K562 (cell line): ENCODE measurements at regions not wholly inside any gene's neighbourhood (a gene's known extent, or its start where the extent isn't known, plus 50 kb on each side); places are given as distances from the start of the nearest gene placed in this dataset.

Experiments
- ATAC-seq: fragments of 200-7000 bp; cut with Tn5 transposase; 3 replicates; pipeline ENCODE4 v1.9.1; 2020; ENCODE audit warnings: moderate library complexity
- BruUV-seq: library from RNA; stranded (reverse); fragments of 400-500 nt; replicated peaks from 2 replicates; lab custom pipeline; 2021; lab: Mats Ljungman, UMichigan
- CTCF ChIA-PET: fragments of 300-600 bp; formaldehyde crosslinking; extraction: SDS; loops from one replicate; lab custom pipeline; 2021; ENCODE audit warnings: low intra/inter-chr PET ratio; lab: Yijun Ruan, JAX
- POLR2A ChIA-PET: fragments of 300-600, 350-650 bp; sonication (Branson Sonifier 250); formaldehyde crosslinking; extraction: SDS; loops from one replicate; lab custom pipeline; 2021; ENCODE audit warnings: antibody characterized with exemption, inconsistent platforms; lab: Yijun Ruan, JAX
- DNase-seq, 4 experiments: peaks; one replicate each; pipeline versions ENCODE4 v3.0.0 to v3.0.0-alpha.2; 2011 to 2018; ENCODE audit warnings: low spot score in 3 of 4, mixed read lengths in 3 of 4; ENCODE audit errors: extremely low read depth in 1 of 4
- FAIRE-seq: peaks from 2 replicates; lab custom pipeline; 2011; peaks lifted over from hg19 to GRCh38; lab: Jason Lieb, UNC
- H2AFZ ChIP-seq: 2 replicates; pipeline ENCODE4 v1.6.0; 2011; ENCODE audit warnings: low read depth, low read length, control low read depth, inconsistent platforms
- H3K27ac ChIP-seq: fragments of 200-600 bp; 3 replicates; pipeline ENCODE4 v1.8.0; 2011; ENCODE audit warnings: low read depth, mild to moderate bottlenecking, control low read depth, inconsistent platforms, low read length, moderate library complexity, mixed read lengths; ENCODE audit errors: extremely low read depth
- H3K27me3 ChIP-seq, 2 experiments: fragments of 300-600 bp in 1 of 2; 2 replicates in 1 of 2; 3 replicates in 1 of 2; pipeline versions ENCODE4 v1.6.0 to v1.8.0; 2011; ENCODE audit warnings: inconsistent platforms in 2 of 2, low read length in 2 of 2, mild to moderate bottlenecking in 1 of 2, mixed read lengths in 1 of 2, moderate library complexity in 1 of 2; ENCODE audit not compliant: control insufficient read depth in 2 of 2, insufficient read depth in 2 of 2
- H3K36me3 ChIP-seq: fragments of 300-600 bp; 3 replicates; pipeline ENCODE4 v1.8.0; 2011; ENCODE audit warnings: mild to moderate bottlenecking, low read length, inconsistent platforms; ENCODE audit not compliant: control insufficient read depth, insufficient read depth
- H3K4me1 ChIP-seq, 2 experiments: fragments of 200-600 bp in 1 of 2; replicated peaks in 1 of 2; 2 replicates in 1 of 2; 3 replicates in 1 of 2; pipeline versions ENCODE4 v1.5.1 to v1.8.0; 2011; ENCODE audit warnings: inconsistent platforms in 2 of 2, low read length in 2 of 2, mild to moderate bottlenecking in 1 of 2, mixed read lengths in 1 of 2, moderate library complexity in 1 of 2; ENCODE audit not compliant: control insufficient read depth in 2 of 2, insufficient read depth in 2 of 2
- H3K4me2 ChIP-seq: 2 replicates; pipeline ENCODE4 v1.6.1; 2011; ENCODE audit warnings: low read length, control low read depth, inconsistent platforms, mixed read lengths; ENCODE audit not compliant: insufficient read depth
- H3K4me3 ChIP-seq: fragments of 200-600 bp; sonication (generic), shearing (Covaris generic); 2 replicates; pipeline ENCODE4 v1.5.1; 2016; ENCODE audit warnings: control low read depth, inconsistent platforms
- H3K79me2 ChIP-seq: fragments of 200-600 bp; 3 replicates; pipeline ENCODE4 v1.8.0; 2011; ENCODE audit warnings: low read length, inconsistent platforms; ENCODE audit not compliant: control insufficient read depth, insufficient read depth
- H3K9ac ChIP-seq, 2 experiments: 2 replicates each; pipeline versions ENCODE4 v1.6.0 to v1.6.1; 2011; ENCODE audit warnings: low read depth in 2 of 2, low read length in 2 of 2, control low read depth in 1 of 2, inconsistent platforms in 1 of 2, mild to moderate bottlenecking in 1 of 2, mixed read lengths in 1 of 2; ENCODE audit not compliant: insufficient read depth in 1 of 2
- H3K9me1 ChIP-seq: one replicate; pipeline ENCODE4 v1.6.0; 2011; ENCODE audit warnings: inconsistent platforms, mild to moderate bottlenecking, low read length, moderate library complexity; ENCODE audit not compliant: control insufficient read depth, insufficient read depth
- H3K9me3 ChIP-seq: replicated peaks from 2 replicates; pipeline ENCODE4 v1.5.1; 2011; ENCODE audit warnings: low read depth, low read length, inconsistent platforms; ENCODE audit not compliant: control insufficient read depth, insufficient read depth
- H4K20me1 ChIP-seq: replicated peaks from 2 replicates; pipeline ENCODE4 v1.6.1; 2011; ENCODE audit warnings: low read length, inconsistent platforms, mixed read lengths; ENCODE audit not compliant: control insufficient read depth, insufficient read depth
- BRD9 ChIP-seq: fragments of 450-650 bp; IDR thresholded peaks from 2 replicates; pipeline ENCODE4 v1.6.1; 2018; ENCODE audit warnings: low read depth; ENCODE audit not compliant: partially characterized antibody
- CGGBP1 ChIP-seq: fragments of 250-450 bp; sonication (Bioruptor Pico); IDR thresholded peaks from 2 replicates; pipeline ENCODE4 v1.9.0; 2021; ENCODE audit warnings: mild to moderate bottlenecking
- DLX4 ChIP-seq: fragments of 250-450 bp; sonication (Bioruptor Pico); IDR thresholded peaks from 2 replicates; pipeline ENCODE4 v1.6.1; 2021; ENCODE audit warnings: mild to moderate bottlenecking
- E2F5 ChIP-seq: sonication (generic); formaldehyde crosslinking; IDR thresholded peaks from 2 replicates; pipeline ENCODE4 v1.8.0; 2022; ENCODE audit warnings: mild to moderate bottlenecking, missing genetic modification reagents
- ILK ChIP-seq: fragments of 450-650 bp; IDR thresholded peaks from 2 replicates; pipeline ENCODE4 v1.6.1; 2016; ENCODE audit warnings: missing genetic modification characterization, low read depth, mild to moderate bottlenecking, missing compliant biosample characterization, moderate library complexity, borderline replicate concordance
- KAT2B ChIP-seq: IDR thresholded peaks from one replicate; pipeline ENCODE4 v1.6.1; 2012; ENCODE audit warnings: low read depth, mild to moderate bottlenecking, control low read depth, inconsistent platforms, low read length, moderate library complexity
- NCOA2 ChIP-seq, 2 experiments: fragments of 450-650 bp; IDR thresholded peaks; 2 replicates each; pipeline ENCODE4 v1.6.1; 2018; ENCODE audit warnings: mild to moderate bottlenecking in 2 of 2, moderate library complexity in 1 of 2; ENCODE audit not compliant: partially characterized antibody in 2 of 2
- RBM39 ChIP-seq: fragments of 200-400 bp; formaldehyde crosslinking; optimal IDR thresholded peaks from 2 replicates; pipeline ENCODE3; 2018; ENCODE audit warnings: low read depth, low read length
- ZBTB11 ChIP-seq, 3 experiments: fragments of 200-800 bp in 1 of 3; fragments of 250-450 bp in 1 of 3; fragments of 450-650 bp in 1 of 3; sonication (Bioruptor Pico) in 1 of 3; sonication (Bioruptor generic) in 1 of 3; formaldehyde crosslinking in 1 of 3; IDR thresholded peaks; 2 replicates each; pipeline versions ENCODE4 v1.6.1 to v1.8.0; 2016 to 2022; ENCODE audit warnings: mild to moderate bottlenecking in 2 of 3, missing genetic modification characterization in 2 of 3, missing compliant biosample characterization in 1 of 3, moderate library complexity in 1 of 3
- ZNF124 ChIP-seq: sonication (generic); formaldehyde crosslinking; IDR thresholded peaks from 2 replicates; pipeline ENCODE4 v1.8.1; 2022; ENCODE audit warnings: missing genetic modification reagents
- ZNF23 ChIP-seq: fragments of 250-450 bp; sonication (Bioruptor Pico); IDR thresholded peaks from 2 replicates; pipeline ENCODE4 v1.4.0; 2020; ENCODE audit warnings: mild to moderate bottlenecking
- ZNF507 ChIP-seq: conservative IDR thresholded peaks from 2 replicates; pipeline ENCODE4 v1.6.1; 2017; ENCODE audit warnings: missing genetic modification characterization, missing compliant biosample characterization
- ZNF764 ChIP-seq: fragments of 250-450 bp; sonication (Bioruptor Pico); IDR thresholded peaks from 2 replicates; pipeline ENCODE4 v1.4.0; 2020; ENCODE audit warnings: low read depth, mild to moderate bottlenecking, moderate library complexity
- WGBS: fragments of 100-300 bp; shearing (Covaris generic); methylation state at CpG from one replicate; pipeline ENCODE4 v1.1.6; 2016; ENCODE audit warnings: low coverage, mixed read lengths; ENCODE audit not compliant: insufficient coverage; ENCODE audit errors: missing lambda C conversion rate; 5-methylcytosine and 5-hydroxymethylcytosine counted together
- in situ Hi-C: fragments of 300-500 bp; cut with MboI; formaldehyde crosslinking; loops from 4 replicates; pipeline ENCODE4 v1.15.0; 2018; ENCODE audit warnings: inconsistent platforms, mixed read lengths
- intact Hi-C: fragments of 100-400 bp; cut with micrococcal nuclease; formaldehyde crosslinking; loops from 2 replicates; pipeline ENCODE4 v1.14.2; 2022
- TF ChIP-seq, protein P1 (sequence below): fragments of 450-650 bp; IDR thresholded peaks from 2 replicates; pipeline ENCODE4 v1.6.1; 2018; ENCODE audit not compliant: partially characterized antibody

- Histone ChIP-seq H3K4me1 (no peaks in the 10 kb centered on the region), H3K79me2 (no peaks in the 10 kb centered on the region), H3K9ac (no peak overlapping the region), H3K4me3 (no peak overlapping the region), H3K4me2 (no peak overlapping the region), H3K9me1 (no peaks in the 10 kb centered on the region), H4K20me1 (0 out of 2 replicates have a peak, but pooled peaks cover 2% of the 10 kb centered on the region), H2AFZ (no peak overlapping the region), H3K9me3 (no peaks in the 10 kb centered on the region), H3K27me3 (peaks cover 32 to 71% of the 10 kb centered on the region in 2 experiments; a peak in 4 of 5 replicates), H3K27ac (no peak overlapping the region), H3K36me3 (no peaks in the 10 kb centered on the region)
- in situ Hi-C loops, result no loop called here
- FAIRE-seq (no peak), ATAC-seq (no peak), DNase-seq (no peak)
- intact Hi-C loops, result no loop called here
- no TSS peak for BruUV-seq
- ChIA-PET POLR2A (interaction anchor here (0.6 kb wide), 1 partner anchor 44 kb away, joined by 3 read pairs; no protein-coding TSS in a partner anchor), CTCF (no interaction called here)
- WGBS, result 2% methylated on average over 8 of the region's 8 CpGs
- no peak for TF ChIP-seq BRD9
- TF ChIP-seq ZNF23 (CRISPR knock-in tag), result no peak
- TF ChIP-seq ZNF507, result no peak
- TF ChIP-seq, protein P1, sequence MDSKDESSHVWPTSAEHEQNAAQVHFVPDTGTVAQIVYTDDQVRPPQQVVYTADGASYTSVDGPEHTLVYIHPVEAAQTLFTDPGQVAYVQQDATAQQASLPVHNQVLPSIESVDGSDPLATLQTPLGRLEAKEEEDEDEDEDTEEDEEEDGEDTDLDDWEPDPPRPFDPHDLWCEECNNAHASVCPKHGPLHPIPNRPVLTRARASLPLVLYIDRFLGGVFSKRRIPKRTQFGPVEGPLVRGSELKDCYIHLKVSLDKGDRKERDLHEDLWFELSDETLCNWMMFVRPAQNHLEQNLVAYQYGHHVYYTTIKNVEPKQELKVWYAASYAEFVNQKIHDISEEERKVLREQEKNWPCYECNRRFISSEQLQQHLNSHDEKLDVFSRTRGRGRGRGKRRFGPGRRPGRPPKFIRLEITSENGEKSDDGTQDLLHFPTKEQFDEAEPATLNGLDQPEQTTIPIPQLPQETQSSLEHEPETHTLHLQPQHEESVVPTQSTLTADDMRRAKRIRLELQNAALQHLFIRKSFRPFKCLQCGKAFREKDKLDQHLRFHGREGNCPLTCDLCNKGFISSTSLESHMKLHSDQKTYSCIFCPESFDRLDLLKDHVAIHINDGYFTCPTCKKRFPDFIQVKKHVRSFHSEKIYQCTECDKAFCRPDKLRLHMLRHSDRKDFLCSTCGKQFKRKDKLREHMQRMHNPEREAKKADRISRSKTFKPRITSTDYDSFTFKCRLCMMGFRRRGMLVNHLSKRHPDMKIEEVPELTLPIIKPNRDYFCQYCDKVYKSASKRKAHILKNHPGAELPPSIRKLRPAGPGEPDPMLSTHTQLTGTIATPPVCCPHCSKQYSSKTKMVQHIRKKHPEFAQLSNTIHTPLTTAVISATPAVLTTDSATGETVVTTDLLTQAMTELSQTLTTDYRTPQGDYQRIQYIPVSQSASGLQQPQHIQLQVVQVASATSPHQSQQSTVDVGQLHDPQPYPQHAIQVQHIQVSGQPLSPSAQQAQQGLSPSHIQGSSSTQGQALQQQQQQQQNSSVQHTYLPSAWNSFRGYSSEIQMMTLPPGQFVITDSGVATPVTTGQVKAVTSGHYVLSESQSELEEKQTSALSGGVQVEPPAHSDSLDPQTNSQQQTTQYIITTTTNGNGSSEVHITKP, result no peak
- TF ChIP-seq ZNF124 (CRISPR knock-in tag), result no peak
- TF ChIP-seq RBM39, result no peak
- TF ChIP-seq ILK (tag), result no peak
- no peak for TF ChIP-seq ZBTB11 (CRISPR knock-in tag; IDR thresholded peaks at IDR 0.05)
- no peak for TF ChIP-seq CGGBP1 (CRISPR knock-in tag)
- TF ChIP-seq E2F5 (CRISPR knock-in tag), result no peak
- no peak for TF ChIP-seq DLX4 (CRISPR knock-in tag)
- TF ChIP-seq ZNF764 (CRISPR knock-in tag), result no peak
- TF ChIP-seq NCOA2 (IDR thresholded peaks at IDR 0.05; ENCODE audit: partially characterized antibody in 2 of 2), result no peak
- no peak for TF ChIP-seq KAT2B
These were observed 221.2 kb upstream of the C1orf174 start for GRCh38 chr1:4121293-4121684.
